HG03378 (cell line): ENCODE measurements at regions not wholly inside any gene's neighbourhood (a gene's known extent, or its start where the extent isn't known, plus 50 kb on each side); places are given as distances from the start of the nearest gene placed in this dataset.

ENCODE experiments used
- ATAC-seq: cut with Tn5 transposase; IDR thresholded peaks from one replicate; pipeline ENCODE4 v1.9.1; 2021; ENCODE audit warnings: mild to moderate bottlenecking, moderate library complexity; ENCODE audit not compliant: unreplicated experiment

- ATAC-seq, result no peak
Observed at GRCh38 chr1:229046251-229046853, 224.6 kb upstream of the RAB4A start.

GRCh38 chr1:229047161-229047839, 223.6 kb upstream of the RAB4A start:
- no peak for ATAC-seq

GRCh38 chr1:229047840-229048620, 222.9 kb upstream of the RAB4A start:
- no peak for ATAC-seq

GRCh38 chr1:229048896-229049295, 222.0 kb upstream of the RAB4A start:
- no peak for ATAC-seq

- ATAC-seq, result no peak
Observed at GRCh38 chr1:229056046-229056445, 214.9 kb upstream of the RAB4A start.

- no peak for ATAC-seq
Observed at GRCh38 chr1:229058111-229058561, 212.8 kb upstream of the RAB4A start.

GRCh38 chr1:229058729-229059128, 212.2 kb upstream of the RAB4A start:
- no peak for ATAC-seq

- ATAC-seq, result no peak
Observed at GRCh38 chr1:229059671-229060539, 211.0 kb upstream of the RAB4A start.

GRCh38 chr1:229062135-229062534, 208.8 kb upstream of the RAB4A start:
- ATAC-seq, result no peak

- no peak for ATAC-seq
Observed at GRCh38 chr1:229063154-229063773, 207.6 kb upstream of the RAB4A start.

GRCh38 chr1:229064320-229065168, 206.4 kb upstream of the RAB4A start:
- no peak for ATAC-seq

GRCh38 chr1:229065613-229066012, 205.3 kb upstream of the RAB4A start:
- ATAC-seq, result no peak

GRCh38 chr1:229066591-229066990, 204.3 kb upstream of the RAB4A start:
- no peak for ATAC-seq

- no peak for ATAC-seq
Observed at GRCh38 chr1:229067546-229067945, 203.4 kb upstream of the RAB4A start.

GRCh38 chr1:229068270-229068987, 202.5 kb upstream of the RAB4A start:
- ATAC-seq, result no peak

- ATAC-seq, result no peak
Observed at GRCh38 chr1:229069176-229069575, 201.7 kb upstream of the RAB4A start.

- ATAC-seq, result no peak
Observed at GRCh38 chr1:229070168-229070567, 200.7 kb upstream of the RAB4A start.

GRCh38 chr1:229073251-229073650, 197.7 kb upstream of the RAB4A start:
- no peak for ATAC-seq

- no peak for ATAC-seq
Observed at GRCh38 chr1:229075217-229075616, 195.7 kb upstream of the RAB4A start.
